SK-N-SH (cell line): ENCODE measurements at regions not wholly inside any gene's neighbourhood (a gene's known extent, or its start where the extent isn't known, plus 50 kb on each side); places are given as distances from the start of the nearest gene placed in this dataset.

Experiments used
- CTCF ChIA-PET: fragments of 300-600, 350-600 bp; formaldehyde crosslinking; extraction: SDS; loops from one replicate; lab custom pipeline; 2021; lab: Yijun Ruan, JAX
- POLR2A ChIA-PET: fragments of 350-600 bp; sonication (Branson Sonifier 250); formaldehyde crosslinking; extraction: SDS; loops from one replicate; lab custom pipeline; 2020; ENCODE audit warnings: antibody characterized with exemption, inconsistent platforms; lab: Yijun Ruan, JAX
- DNase-seq: peaks from one replicate; pipeline ENCODE4 v3.0.0; 2012
- H2AFZ ChIP-seq: fragments of 200-600 bp; sonication (generic); 2 replicates; pipeline ENCODE4 v1.8.1; 2016; ENCODE audit warnings: antibody characterized with exemption, mild to moderate bottlenecking, low read depth
- H3F3A ChIP-seq: fragments of 200-600 bp; sonication (generic); replicated peaks from 2 replicates; pipeline ENCODE3; 2016; ENCODE audit warnings: antibody characterized with exemption, mild to moderate bottlenecking; ENCODE audit not compliant: insufficient read depth
- H3K27ac ChIP-seq, 2 experiments: fragments of 200-500 bp in 1 of 2; fragments of 200-600 bp in 1 of 2; sonication (Bioruptor generic) in 1 of 2; sonication (generic), shearing (Covaris generic) in 1 of 2; 2 replicates each; pipeline versions ENCODE4 v1.5.1 to v1.6.1; 2014 to 2016; ENCODE audit warnings: low read depth in 2 of 2, inconsistent platforms in 1 of 2, low read length in 1 of 2, mild to moderate bottlenecking in 1 of 2, mixed read lengths in 1 of 2
- H3K27me3 ChIP-seq: fragments of 200-600 bp; sonication (generic), shearing (Covaris generic); 2 replicates; pipeline ENCODE4 v1.6.1; 2016; ENCODE audit warnings: mixed run types; ENCODE audit not compliant: insufficient read depth
- H3K36me3 ChIP-seq, 2 experiments: fragments of 200-500 bp in 1 of 2; fragments of 200-600 bp in 1 of 2; sonication (Bioruptor generic) in 1 of 2; sonication (generic) in 1 of 2; replicated peaks in 1 of 2; 2 replicates each; pipeline versions ENCODE3 to v1.5.1; 2014 to 2016; ENCODE audit warnings: low read length in 1 of 2, mild to moderate bottlenecking in 1 of 2; ENCODE audit not compliant: insufficient read depth in 2 of 2, control insufficient read depth in 1 of 2
- H3K4me1 ChIP-seq, 2 experiments: fragments of 200-500 bp in 1 of 2; fragments of 200-600 bp in 1 of 2; sonication (Bioruptor generic) in 1 of 2; sonication (generic), shearing (Covaris generic) in 1 of 2; 2 replicates each; pipeline versions ENCODE4 v1.5.1 to v1.6.1; 2014 to 2016; ENCODE audit warnings: low read depth in 1 of 2, low read length in 1 of 2, mixed run types in 1 of 2; ENCODE audit not compliant: insufficient read depth in 2 of 2, control insufficient read depth in 1 of 2
- H3K4me2 ChIP-seq: fragments of 200-600 bp; sonication (generic), shearing (Covaris generic); 2 replicates; pipeline ENCODE4 v1.6.1; 2017; ENCODE audit warnings: mixed run types
- H3K4me3 ChIP-seq, 2 experiments: fragments of 200-500 bp in 1 of 2; fragments of 200-600 bp in 1 of 2; sonication (Bioruptor generic) in 1 of 2; sonication (generic), shearing (Covaris generic) in 1 of 2; 2 replicates each; pipeline versions ENCODE4 v1.5.1 to v1.8.1; 2014 to 2016; ENCODE audit warnings: low read depth in 2 of 2, inconsistent platforms in 1 of 2, low read length in 1 of 2, mild to moderate bottlenecking in 1 of 2, mixed read lengths in 1 of 2, moderate library complexity in 1 of 2
- H3K79me2 ChIP-seq: fragments of 200-600 bp; sonication (generic); 2 replicates; pipeline ENCODE4 v1.8.1; 2017; ENCODE audit warnings: mild to moderate bottlenecking; ENCODE audit not compliant: insufficient read depth
- H3K9ac ChIP-seq: fragments of 200-600 bp; sonication (generic); 2 replicates; pipeline ENCODE4 v1.6.1; 2017; ENCODE audit warnings: mixed run types
- H3K9me2 ChIP-seq: fragments of 200-600 bp; sonication (generic); 2 replicates; pipeline ENCODE4 v1.6.1; 2017; ENCODE audit warnings: mixed run types
- H3K9me3 ChIP-seq: fragments of 200-600 bp; sonication (generic); 2 replicates; pipeline ENCODE4 v1.6.1; 2017; ENCODE audit warnings: mixed run types, mild to moderate bottlenecking, moderate library complexity
- H4K20me1 ChIP-seq: fragments of 200-600 bp; sonication (generic); 2 replicates; pipeline ENCODE4 v1.6.1; 2017; ENCODE audit warnings: mild to moderate bottlenecking, mixed run types; ENCODE audit not compliant: insufficient read depth
- CHD2 ChIP-seq: fragments of 150-350 bp; IDR thresholded peaks from 2 replicates; pipeline ENCODE4 v1.6.1; 2018; ENCODE audit warnings: low read length; ENCODE audit not compliant: partially characterized antibody
- ELF1 ChIP-seq: IDR thresholded peaks from 2 replicates; pipeline ENCODE4 v1.4.0; 2012
- EZH2phosphoT487 ChIP-seq: fragments of 200-600 bp; sonication (generic); IDR thresholded peaks from 2 replicates; pipeline ENCODE4 v1.6.1; 2017; ENCODE audit warnings: low read depth, mixed run types, mild to moderate bottlenecking, antibody characterized with exemption, moderate library complexity, borderline replicate concordance
- FOSL2 ChIP-seq: IDR thresholded peaks from 2 replicates; pipeline ENCODE4 v1.4.0; 2012; ENCODE audit warnings: low read depth, mild to moderate bottlenecking, moderate library complexity, borderline replicate concordance
- FOXJ3 ChIP-seq: sonication (generic); formaldehyde crosslinking; IDR thresholded peaks from 2 replicates; pipeline ENCODE4 v1.5.1; 2020; ENCODE audit warnings: mild to moderate bottlenecking, missing genetic modification reagents
- FOXM1 ChIP-seq: IDR thresholded peaks from 2 replicates; pipeline ENCODE4 v1.4.0; 2012; ENCODE audit warnings: low read depth, mild to moderate bottlenecking
- GATA2 ChIP-seq: sonication (generic); formaldehyde crosslinking; IDR thresholded peaks from 2 replicates; pipeline ENCODE4 v1.5.0; 2020; ENCODE audit warnings: mild to moderate bottlenecking, missing genetic modification reagents
- JUND ChIP-seq: IDR thresholded peaks from 2 replicates; pipeline ENCODE4 v1.4.0; 2012
- MAX ChIP-seq: IDR thresholded peaks from 2 replicates; pipeline ENCODE4 v1.4.0; 2012; ENCODE audit warnings: low read depth
- MEF2A ChIP-seq: IDR thresholded peaks from 2 replicates; pipeline ENCODE4 v1.4.0; 2012; ENCODE audit warnings: low read depth, borderline replicate concordance
- MXI1 ChIP-seq: IDR thresholded peaks from 2 replicates; pipeline ENCODE4 v1.6.1; 2012; ENCODE audit warnings: mild to moderate bottlenecking, low read depth, low read length, improper control_type of control experiment
- NRF1 ChIP-seq: IDR thresholded peaks from 2 replicates; pipeline ENCODE4 v1.6.1; 2012; ENCODE audit warnings: low read depth, mild to moderate bottlenecking, low read length
- PBX3 ChIP-seq: IDR thresholded peaks from 2 replicates; pipeline ENCODE4; 2012
- RAD21 ChIP-seq: IDR thresholded peaks from 2 replicates; pipeline ENCODE4 v1.6.1; 2012; ENCODE audit warnings: mild to moderate bottlenecking, low read length
- RXRA ChIP-seq: IDR thresholded peaks from 2 replicates; pipeline ENCODE4 v1.4.0; 2012; ENCODE audit warnings: low read depth, mild to moderate bottlenecking, borderline replicate concordance
- SMC3 ChIP-seq: IDR thresholded peaks from 2 replicates; pipeline ENCODE4 v1.6.1; 2012; ENCODE audit warnings: low read depth, low read length, improper control_type of control experiment
- USF2 ChIP-seq: fragments of 150-350 bp; IDR thresholded peaks from 2 replicates; pipeline ENCODE4 v1.6.1; 2017; ENCODE audit warnings: antibody characterized with exemption, low read length, low read depth, borderline replicate concordance
- YY1 ChIP-seq: IDR thresholded peaks from 2 replicates; pipeline ENCODE4 v1.4.0; 2012; ENCODE audit warnings: low read depth, mild to moderate bottlenecking
- ZBTB33 ChIP-seq: IDR thresholded peaks from 2 replicates; pipeline ENCODE4 v1.4.0; 2012; ENCODE audit warnings: low read depth, borderline replicate concordance
- WGBS: methylation state at CpG from one replicate; pipeline ENCODE4 v1.1.6; 2017; ENCODE audit warnings: low lambda C conversion rate; 5-methylcytosine and 5-hydroxymethylcytosine counted together
- TF ChIP-seq, protein P1 (sequence below): fragments of 200-600 bp; sonication (generic); IDR thresholded peaks from 2 replicates; pipeline ENCODE4 v1.6.1; 2017; ENCODE audit warnings: antibody characterized with exemption, mild to moderate bottlenecking, moderate library complexity

DNA sequence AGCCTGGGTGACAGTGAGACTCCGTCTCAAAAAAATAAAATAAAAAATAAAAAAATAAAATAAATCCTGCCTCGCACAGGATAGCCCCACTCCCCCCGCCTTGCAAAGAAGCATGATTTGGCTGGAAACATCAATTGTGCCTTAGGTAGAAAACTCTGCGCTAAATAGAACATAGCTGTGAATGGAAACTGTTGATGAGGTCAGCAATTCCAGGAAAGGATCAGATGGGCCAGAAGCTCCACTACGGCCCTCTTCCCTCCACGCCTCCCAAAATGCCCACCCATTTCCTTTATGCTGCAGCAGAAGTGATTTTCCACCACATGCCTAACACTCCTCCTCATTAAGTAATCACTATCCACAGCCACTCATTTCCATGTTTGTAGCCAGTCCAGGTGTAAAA is 473.4 kb downstream of the XYLT1 start (continued):
- no peak for TF ChIP-seq ZBTB33
- no peak for TF ChIP-seq FOSL2
- TF ChIP-seq SMC3: no peak

DNA sequence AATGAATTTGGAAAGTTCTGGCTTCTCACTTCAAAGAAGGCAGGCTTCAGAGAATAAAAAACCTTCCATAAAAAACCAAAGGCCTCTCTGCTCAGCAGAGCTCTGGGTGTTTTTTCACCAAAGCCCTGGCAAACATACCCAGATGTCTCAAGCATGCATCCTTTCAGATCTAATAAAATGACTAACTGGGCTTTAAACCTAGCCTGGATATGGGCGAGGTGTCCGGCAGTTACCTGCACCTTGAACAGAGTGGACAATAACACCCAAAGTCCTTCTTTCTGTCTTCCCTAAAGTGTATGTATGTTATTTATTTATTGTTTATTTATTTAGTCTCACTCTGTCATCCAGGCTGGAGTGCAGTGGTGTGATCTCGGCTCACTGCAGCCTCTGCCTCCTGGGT is 469.3 kb downstream of the XYLT1 start:
- Histone ChIP-seq H3K4me1 (peaks cover 0 to 4% of the 10 kb centered on the region in 2 experiments; a peak in 1 of 4 replicates), H3K4me3 (no peak overlapping the region), H3K9me2 (no peaks in the 10 kb centered on the region), H3F3A (no peaks in the 10 kb centered on the region), H3K4me2 (no peak overlapping the region), H4K20me1 (no peaks in the 10 kb centered on the region), H3K9ac (no peak overlapping the region), H3K79me2 (no peaks in the 10 kb centered on the region), H3K27me3 (no peaks in the 10 kb centered on the region), H3K9me3 (no peaks in the 10 kb centered on the region), H2AFZ (no peak overlapping the region), H3K36me3 (no peaks in the 10 kb centered on the region), H3K27ac (no peak overlapping the region)
- ChIA-PET CTCF (interaction anchor here (0.6 kb wide), 1 partner anchor 39 kb away, joined by 3 read pairs; no protein-coding TSS in a partner anchor), POLR2A (no interaction called here)
- 52% methylated on average over 3 of the region's 3 CpGs for WGBS
- no peak for TF ChIP-seq JUND
- no peak for TF ChIP-seq MAX
- TF ChIP-seq MXI1: no peak
- TF ChIP-seq MEF2A: no peak
- no peak for TF ChIP-seq YY1
- DNase-seq: no peak

GRCh38 chr16:17002565-17002964 is 468.2 kb downstream of the XYLT1 start:
- Histone ChIP-seq H3F3A (no peaks in the 10 kb centered on the region), H3K27me3 (no peaks in the 10 kb centered on the region), H4K20me1 (no peaks in the 10 kb centered on the region), H3K27ac (no peak overlapping the region), H3K36me3 (no peaks in the 10 kb centered on the region), H3K4me1 (peaks cover 0 to 1% of the 10 kb centered on the region in 2 experiments; a peak in 1 of 4 replicates), H3K4me3 (no peak overlapping the region), H3K4me2 (no peak overlapping the region), H3K9ac (no peak overlapping the region), H3K9me3 (no peaks in the 10 kb centered on the region), H3K79me2 (no peaks in the 10 kb centered on the region), H3K9me2 (no peaks in the 10 kb centered on the region), H2AFZ (no peak overlapping the region)
- POLR2A ChIA-PET: no interaction called here
- 35% methylated on average over 1 of the region's 1 CpG for WGBS
- CTCF ChIA-PET: no interaction called here
- no peak for DNase-seq
- TF ChIP-seq FOXM1 (no peak), ZBTB33 (no peak), NRF1 (no peak), SMC3 (no peak), GATA2 (no peak), EZH2phosphoT487 (no peak), PBX3 (no peak), RXRA (no peak), ELF1 (no peak), RAD21 (no peak), CHD2 (no peak), USF2 (no peak), FOXJ3 (CRISPR knock-in tag) (no peak)
- TF ChIP-seq, protein P1, sequence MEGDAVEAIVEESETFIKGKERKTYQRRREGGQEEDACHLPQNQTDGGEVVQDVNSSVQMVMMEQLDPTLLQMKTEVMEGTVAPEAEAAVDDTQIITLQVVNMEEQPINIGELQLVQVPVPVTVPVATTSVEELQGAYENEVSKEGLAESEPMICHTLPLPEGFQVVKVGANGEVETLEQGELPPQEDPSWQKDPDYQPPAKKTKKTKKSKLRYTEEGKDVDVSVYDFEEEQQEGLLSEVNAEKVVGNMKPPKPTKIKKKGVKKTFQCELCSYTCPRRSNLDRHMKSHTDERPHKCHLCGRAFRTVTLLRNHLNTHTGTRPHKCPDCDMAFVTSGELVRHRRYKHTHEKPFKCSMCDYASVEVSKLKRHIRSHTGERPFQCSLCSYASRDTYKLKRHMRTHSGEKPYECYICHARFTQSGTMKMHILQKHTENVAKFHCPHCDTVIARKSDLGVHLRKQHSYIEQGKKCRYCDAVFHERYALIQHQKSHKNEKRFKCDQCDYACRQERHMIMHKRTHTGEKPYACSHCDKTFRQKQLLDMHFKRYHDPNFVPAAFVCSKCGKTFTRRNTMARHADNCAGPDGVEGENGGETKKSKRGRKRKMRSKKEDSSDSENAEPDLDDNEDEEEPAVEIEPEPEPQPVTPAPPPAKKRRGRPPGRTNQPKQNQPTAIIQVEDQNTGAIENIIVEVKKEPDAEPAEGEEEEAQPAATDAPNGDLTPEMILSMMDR: no peak
